Cardiac muscle cell (in vitro differentiated cells and primary cell): ENCODE measurements at regions not wholly inside any gene's neighbourhood (a gene's known extent, or its start where the extent isn't known, plus 50 kb on each side); places are given as distances from the start of the nearest gene placed in this dataset.

Experiments used
- DNase-seq, 2 donors: peaks; one replicate each; pipeline versions ENCODE4 v3.0.0 to v3.0.0-alpha.2; 2010 to 2017; ENCODE audit warnings: low read depth in 1 of 2, low spot score in 1 of 2
- H3K27ac ChIP-seq: fragments of 200-600 bp; sonication (generic); 2 replicates; pipeline ENCODE4 v1.5.1; 2016
- H3K27me3 ChIP-seq: fragments of 200-600 bp; sonication (generic); 2 replicates; pipeline ENCODE4 v1.6.0; 2016; ENCODE audit warnings: control low read depth
- H3K36me3 ChIP-seq: fragments of 200-600 bp; sonication (generic); 2 replicates; pipeline ENCODE4 v1.5.1; 2016; ENCODE audit warnings: control low read depth
- H3K4me1 ChIP-seq: fragments of 200-600 bp; sonication (generic); 2 replicates; pipeline ENCODE4 v1.8.1; 2017; ENCODE audit warnings: low read depth, mild to moderate bottlenecking, mixed run types
- H3K4me3 ChIP-seq: fragments of 200-600 bp; sonication (generic); 2 replicates; pipeline ENCODE4 v1.5.1; 2016; ENCODE audit warnings: mild to moderate bottlenecking
- H3K9me3 ChIP-seq: fragments of 200-600 bp; sonication (generic); 2 replicates; pipeline ENCODE4 v1.5.1; 2017; ENCODE audit warnings: low read depth, mild to moderate bottlenecking, control low read depth
- CTCF ChIP-seq: IDR thresholded peaks from 2 replicates; pipeline ENCODE4 v1.5.1; 2012; ENCODE audit warnings: low read depth, mild to moderate bottlenecking, low read length

DNA sequence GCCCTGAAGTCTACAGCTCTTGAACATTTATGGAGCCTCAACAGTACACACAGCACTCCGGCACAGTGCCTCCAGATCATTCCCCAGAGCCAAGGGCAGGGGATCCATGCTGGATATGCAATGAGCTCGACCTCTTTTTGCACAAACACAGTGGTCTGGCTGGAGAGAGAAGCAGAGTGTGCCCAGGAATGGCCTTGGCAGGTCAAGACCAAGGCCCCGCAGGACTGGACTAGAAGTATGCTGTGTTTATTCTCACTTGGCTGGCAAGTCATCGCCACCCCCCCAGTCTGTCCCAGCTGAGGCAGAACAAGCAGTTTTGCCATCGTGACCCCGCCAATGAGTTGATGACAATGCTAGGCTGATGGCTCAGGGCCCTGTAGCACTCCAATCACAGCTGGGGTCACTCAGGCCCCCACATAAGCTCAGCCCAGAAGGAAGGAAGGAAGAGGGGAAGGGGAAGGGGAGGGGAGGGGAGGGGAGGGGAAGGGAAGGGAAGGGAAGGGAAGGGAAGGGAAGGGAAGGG, 212.1 kb downstream of the TTC32 start:
- Histone ChIP-seq H3K27ac (no peak overlapping the region), H3K4me1 (no peaks in the 10 kb centered on the region), H3K27me3 (no peaks in the 10 kb centered on the region), H3K4me3 (no peak overlapping the region), H3K36me3 (no peaks in the 10 kb centered on the region), H3K9me3 (no peaks in the 10 kb centered on the region)
- DNase-seq: no peak
- no peak for TF ChIP-seq CTCF

DNA sequence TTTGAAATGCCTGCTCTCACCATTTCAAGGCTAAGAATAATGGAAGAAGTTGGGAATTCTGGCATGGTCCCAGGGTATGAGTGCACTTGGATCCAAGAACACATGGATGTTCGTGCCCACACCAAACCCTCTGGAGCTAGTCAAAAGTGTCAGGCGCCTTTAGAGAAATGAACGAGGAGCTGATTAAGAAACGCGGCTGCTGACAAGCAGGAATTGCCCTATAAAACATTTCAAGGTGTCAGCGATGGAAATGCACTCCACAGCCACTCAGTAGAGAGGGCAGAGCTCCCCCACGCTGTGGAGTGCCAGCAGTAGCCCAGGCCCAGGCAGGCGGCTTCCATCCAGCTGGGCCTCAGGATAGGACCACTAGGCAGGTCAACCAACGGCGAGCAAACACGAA, 213.7 kb downstream of the TTC32 start:
- Histone ChIP-seq H3K27ac (no peak overlapping the region), H3K4me1 (no peaks in the 10 kb centered on the region), H3K36me3 (no peaks in the 10 kb centered on the region), H3K27me3 (no peaks in the 10 kb centered on the region), H3K9me3 (no peaks in the 10 kb centered on the region), H3K4me3 (no peak overlapping the region)
- DNase-seq: no peak
- no peak for TF ChIP-seq CTCF

DNA sequence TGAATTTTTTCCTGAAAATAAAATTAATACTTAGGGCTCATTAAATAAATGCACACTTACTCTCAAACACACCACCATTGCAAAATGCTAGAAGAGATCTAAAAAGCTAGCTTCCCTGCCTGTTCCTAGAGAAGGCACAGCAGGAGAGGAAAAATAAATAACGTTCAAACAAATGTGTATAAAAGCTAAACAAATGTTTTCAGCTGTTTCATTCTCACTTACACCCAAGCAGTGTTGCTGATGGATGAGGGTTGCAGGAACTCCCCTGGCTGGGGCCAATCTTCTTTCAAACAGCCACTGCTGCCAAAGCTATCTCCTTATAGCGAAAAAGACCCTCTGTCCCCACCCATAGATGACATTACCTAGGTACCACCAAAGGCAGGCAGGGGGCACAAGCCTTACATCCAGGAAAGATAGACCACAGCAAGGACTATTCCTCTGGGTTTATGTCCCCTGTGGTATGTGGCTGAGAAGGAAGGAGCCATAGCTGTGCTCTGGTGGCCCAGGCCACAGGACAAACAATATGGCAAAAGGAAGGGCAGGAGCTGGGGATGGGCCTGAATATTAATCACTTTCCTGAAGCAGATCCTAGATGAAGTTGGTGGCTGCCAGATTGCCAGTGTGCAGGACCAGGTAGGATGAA, 214.6 kb downstream of the TTC32 start:
- no peak overlapping the region for H3K27ac ChIP-seq
- DNase-seq: no peak

DNA sequence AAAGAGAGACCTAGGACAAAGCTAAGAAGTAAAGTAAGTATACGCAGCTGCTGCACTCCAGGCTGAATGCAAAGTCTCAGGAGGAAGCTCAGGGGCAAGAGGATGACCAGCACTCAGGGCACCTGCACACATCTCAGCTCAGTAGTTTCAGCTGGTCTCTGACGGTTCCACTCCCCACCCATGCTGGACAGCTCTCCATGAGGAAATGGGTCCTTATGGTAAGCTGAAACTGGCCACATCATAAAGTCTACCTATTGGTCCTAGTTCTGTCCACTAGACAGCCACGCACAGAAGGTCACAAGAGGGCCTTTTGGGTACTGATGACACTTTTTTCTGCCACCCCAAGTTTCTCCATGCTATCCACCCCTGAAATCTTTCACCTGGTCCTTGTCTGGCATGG, 215.3 kb downstream of the TTC32 start:
- no peak for TF ChIP-seq CTCF
- DNase-seq: no peak
- Histone ChIP-seq H3K27ac (no peak overlapping the region), H3K4me3 (no peak overlapping the region), H3K36me3 (no peaks in the 10 kb centered on the region), H3K4me1 (no peaks in the 10 kb centered on the region), H3K9me3 (no peaks in the 10 kb centered on the region), H3K27me3 (no peaks in the 10 kb centered on the region)

More for the DNA sequence above, 214.6 kb downstream of the TTC32 start:
- H3K27me3 ChIP-seq: no peaks in the 10 kb centered on the region
- no peaks in the 10 kb centered on the region for H3K4me1 ChIP-seq
- H3K4me3 ChIP-seq: no peak overlapping the region
- H3K36me3 ChIP-seq: no peaks in the 10 kb centered on the region
- no peak for TF ChIP-seq CTCF
- no peaks in the 10 kb centered on the region for H3K9me3 ChIP-seq

DNA sequence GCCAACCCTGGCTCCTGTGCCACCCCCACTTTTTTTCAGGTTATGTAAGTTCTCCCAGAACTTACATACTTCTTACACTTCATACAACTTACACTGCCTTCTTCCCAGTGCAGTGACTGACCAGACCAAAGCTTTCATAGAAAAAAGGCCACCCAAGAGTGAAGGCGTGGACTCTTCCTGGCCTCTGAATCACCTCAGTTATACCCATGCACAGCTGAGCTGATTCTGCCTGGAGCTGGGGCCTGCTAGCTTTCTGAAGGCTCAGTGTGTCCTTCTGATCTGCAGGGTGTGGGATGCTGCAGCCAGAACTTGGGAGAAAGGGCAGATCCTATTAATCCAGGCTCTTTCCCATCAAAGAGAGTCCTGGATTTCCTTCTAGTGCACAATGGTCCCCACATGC, 216.1 kb downstream of the TTC32 start:
- no peaks in the 10 kb centered on the region for H3K36me3 ChIP-seq
- H3K27me3 ChIP-seq: no peaks in the 10 kb centered on the region
- H3K4me1 ChIP-seq: no peaks in the 10 kb centered on the region
- no peak for DNase-seq
- no peaks in the 10 kb centered on the region for H3K9me3 ChIP-seq
- no peak overlapping the region for H3K4me3 ChIP-seq
- no peak overlapping the region for H3K27ac ChIP-seq
- TF ChIP-seq CTCF: no peak
